ENCODE measurements at regions not wholly inside any gene's neighbourhood (a gene's known extent, or its start where the extent isn't known, plus 50 kb on each side); places are given as distances from the start of the nearest gene placed in this dataset.

DNA sequence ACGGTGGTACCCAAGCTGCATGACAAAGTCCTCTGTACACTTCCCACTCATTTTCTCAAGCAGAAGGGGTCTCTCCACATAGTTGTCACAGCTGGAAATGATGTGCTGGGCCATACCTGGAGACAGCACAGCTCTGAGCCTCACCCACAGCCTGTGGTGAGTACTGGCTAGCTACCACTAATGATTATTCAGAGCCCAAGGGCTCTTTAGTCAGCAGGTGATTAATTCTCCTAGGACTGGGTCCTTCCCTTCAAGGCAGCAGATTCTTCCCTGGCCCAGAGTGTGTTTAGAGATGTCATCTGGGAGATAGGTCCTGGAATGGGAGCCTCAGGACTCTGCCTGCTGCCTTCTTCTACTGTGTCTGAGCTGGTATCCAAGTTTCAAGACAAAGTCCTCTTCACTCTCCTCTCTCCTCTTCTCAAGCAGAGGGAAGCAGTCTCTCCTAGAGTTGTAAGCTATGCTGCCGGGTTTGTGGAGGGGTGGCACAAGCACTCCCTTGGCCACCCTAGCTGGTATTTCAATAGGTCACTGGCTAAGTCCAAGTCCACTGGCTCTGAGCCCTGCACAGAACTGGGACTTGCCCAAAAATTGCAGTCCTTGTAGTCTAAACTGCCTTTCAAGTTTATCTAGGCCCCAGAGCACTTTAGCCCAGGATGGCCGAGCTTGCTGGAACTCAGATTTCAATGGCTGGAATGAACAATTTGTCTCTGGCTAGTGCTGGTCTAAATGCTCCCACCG, 49.8 kb upstream of the VGLL2 start:
- TF ChIP-seq, protein P1, sequence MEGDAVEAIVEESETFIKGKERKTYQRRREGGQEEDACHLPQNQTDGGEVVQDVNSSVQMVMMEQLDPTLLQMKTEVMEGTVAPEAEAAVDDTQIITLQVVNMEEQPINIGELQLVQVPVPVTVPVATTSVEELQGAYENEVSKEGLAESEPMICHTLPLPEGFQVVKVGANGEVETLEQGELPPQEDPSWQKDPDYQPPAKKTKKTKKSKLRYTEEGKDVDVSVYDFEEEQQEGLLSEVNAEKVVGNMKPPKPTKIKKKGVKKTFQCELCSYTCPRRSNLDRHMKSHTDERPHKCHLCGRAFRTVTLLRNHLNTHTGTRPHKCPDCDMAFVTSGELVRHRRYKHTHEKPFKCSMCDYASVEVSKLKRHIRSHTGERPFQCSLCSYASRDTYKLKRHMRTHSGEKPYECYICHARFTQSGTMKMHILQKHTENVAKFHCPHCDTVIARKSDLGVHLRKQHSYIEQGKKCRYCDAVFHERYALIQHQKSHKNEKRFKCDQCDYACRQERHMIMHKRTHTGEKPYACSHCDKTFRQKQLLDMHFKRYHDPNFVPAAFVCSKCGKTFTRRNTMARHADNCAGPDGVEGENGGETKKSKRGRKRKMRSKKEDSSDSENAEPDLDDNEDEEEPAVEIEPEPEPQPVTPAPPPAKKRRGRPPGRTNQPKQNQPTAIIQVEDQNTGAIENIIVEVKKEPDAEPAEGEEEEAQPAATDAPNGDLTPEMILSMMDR (IDR thresholded peaks at IDR 0.05 in 4 of 5, conservative IDR thresholded peaks at IDR 0.05 in 1 of 5): no peak
- TF ChIP-seq POLR2A (IDR thresholded peaks at IDR 0.05): no peak

All from gastrocnemius medialis (tissue), 4 donors.